HL-60 (cell line): ENCODE measurements at regions not wholly inside any gene's neighbourhood (a gene's known extent, or its start where the extent isn't known, plus 50 kb on each side); places are given as distances from the start of the nearest gene placed in this dataset.

Source experiments
- DNase-seq, 2 experiments: peaks; one replicate each; pipeline ENCODE4 v3.0.0-alpha.2; 2010 to 2020; ENCODE audit warnings: low read depth in 1 of 2, low spot score in 1 of 2
- H3K27ac ChIP-seq: fragments of 250-450 bp; sonication (Bioruptor Pico); replicated peaks from 2 replicates; pipeline ENCODE4 v1.5.1; 2020; ENCODE audit warnings: mild to moderate bottlenecking, moderate library complexity
- H3K27me3 ChIP-seq: fragments of 250-450 bp; sonication (Bioruptor Pico); 2 replicates; pipeline ENCODE4 v1.5.1; 2021; ENCODE audit warnings: mild to moderate bottlenecking, moderate library complexity; ENCODE audit not compliant: insufficient read depth, poor library complexity, severe bottlenecking
- H3K4me3 ChIP-seq: replicated peaks from 2 replicates; pipeline ENCODE4 v1.5.1; 2011; ENCODE audit warnings: mild to moderate bottlenecking, control low read depth, low read length; ENCODE audit not compliant: insufficient read depth
- GABPA ChIP-seq: IDR thresholded peaks from 2 replicates; pipeline ENCODE4 v1.6.1; 2012; ENCODE audit warnings: low read depth
- POLR2AphosphoS5 ChIP-seq: IDR thresholded peaks from 2 replicates; pipeline ENCODE4 v1.6.1; 2012; ENCODE audit warnings: low read depth
- SPI1 ChIP-seq: IDR thresholded peaks from 2 replicates; pipeline ENCODE4 v1.6.1; 2012; ENCODE audit warnings: low read depth, mild to moderate bottlenecking, borderline replicate concordance
- TF ChIP-seq, protein P1 (sequence below): IDR thresholded peaks from 2 replicates; pipeline ENCODE4 v1.6.1; 2012; ENCODE audit warnings: low read depth; ENCODE audit not compliant: insufficient replicate concordance
- TF ChIP-seq, protein P2 (sequence below): IDR thresholded peaks from one replicate; pipeline ENCODE4 v1.5.1; 2011; ENCODE audit warnings: low read length, control low read depth, inconsistent platforms; ENCODE audit not compliant: insufficient read depth

DNA sequence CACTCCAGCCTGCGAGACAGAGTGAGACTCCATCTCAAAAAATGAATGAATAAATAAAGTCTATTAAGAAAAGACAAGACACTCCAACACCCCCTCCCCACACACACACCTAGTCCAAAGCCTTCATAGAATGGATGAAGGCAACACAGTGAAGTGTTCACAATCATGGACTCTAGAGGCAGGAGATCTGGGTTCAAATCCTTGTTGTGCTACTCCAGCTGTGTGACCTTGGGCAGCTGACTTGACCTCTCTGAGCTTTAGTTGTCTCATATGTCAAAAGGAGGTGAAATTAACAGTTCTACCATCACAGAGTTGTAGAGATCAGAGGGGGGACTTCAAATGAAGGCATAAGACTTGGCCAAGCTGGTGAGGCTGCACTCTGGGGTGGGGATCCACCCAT lies 95.8 kb upstream of the MAP1LC3B2 start:
- TF ChIP-seq, protein P1, sequence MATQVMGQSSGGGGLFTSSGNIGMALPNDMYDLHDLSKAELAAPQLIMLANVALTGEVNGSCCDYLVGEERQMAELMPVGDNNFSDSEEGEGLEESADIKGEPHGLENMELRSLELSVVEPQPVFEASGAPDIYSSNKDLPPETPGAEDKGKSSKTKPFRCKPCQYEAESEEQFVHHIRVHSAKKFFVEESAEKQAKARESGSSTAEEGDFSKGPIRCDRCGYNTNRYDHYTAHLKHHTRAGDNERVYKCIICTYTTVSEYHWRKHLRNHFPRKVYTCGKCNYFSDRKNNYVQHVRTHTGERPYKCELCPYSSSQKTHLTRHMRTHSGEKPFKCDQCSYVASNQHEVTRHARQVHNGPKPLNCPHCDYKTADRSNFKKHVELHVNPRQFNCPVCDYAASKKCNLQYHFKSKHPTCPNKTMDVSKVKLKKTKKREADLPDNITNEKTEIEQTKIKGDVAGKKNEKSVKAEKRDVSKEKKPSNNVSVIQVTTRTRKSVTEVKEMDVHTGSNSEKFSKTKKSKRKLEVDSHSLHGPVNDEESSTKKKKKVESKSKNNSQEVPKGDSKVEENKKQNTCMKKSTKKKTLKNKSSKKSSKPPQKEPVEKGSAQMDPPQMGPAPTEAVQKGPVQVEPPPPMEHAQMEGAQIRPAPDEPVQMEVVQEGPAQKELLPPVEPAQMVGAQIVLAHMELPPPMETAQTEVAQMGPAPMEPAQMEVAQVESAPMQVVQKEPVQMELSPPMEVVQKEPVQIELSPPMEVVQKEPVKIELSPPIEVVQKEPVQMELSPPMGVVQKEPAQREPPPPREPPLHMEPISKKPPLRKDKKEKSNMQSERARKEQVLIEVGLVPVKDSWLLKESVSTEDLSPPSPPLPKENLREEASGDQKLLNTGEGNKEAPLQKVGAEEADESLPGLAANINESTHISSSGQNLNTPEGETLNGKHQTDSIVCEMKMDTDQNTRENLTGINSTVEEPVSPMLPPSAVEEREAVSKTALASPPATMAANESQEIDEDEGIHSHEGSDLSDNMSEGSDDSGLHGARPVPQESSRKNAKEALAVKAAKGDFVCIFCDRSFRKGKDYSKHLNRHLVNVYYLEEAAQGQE, result no peak
- TF ChIP-seq, protein P2, sequence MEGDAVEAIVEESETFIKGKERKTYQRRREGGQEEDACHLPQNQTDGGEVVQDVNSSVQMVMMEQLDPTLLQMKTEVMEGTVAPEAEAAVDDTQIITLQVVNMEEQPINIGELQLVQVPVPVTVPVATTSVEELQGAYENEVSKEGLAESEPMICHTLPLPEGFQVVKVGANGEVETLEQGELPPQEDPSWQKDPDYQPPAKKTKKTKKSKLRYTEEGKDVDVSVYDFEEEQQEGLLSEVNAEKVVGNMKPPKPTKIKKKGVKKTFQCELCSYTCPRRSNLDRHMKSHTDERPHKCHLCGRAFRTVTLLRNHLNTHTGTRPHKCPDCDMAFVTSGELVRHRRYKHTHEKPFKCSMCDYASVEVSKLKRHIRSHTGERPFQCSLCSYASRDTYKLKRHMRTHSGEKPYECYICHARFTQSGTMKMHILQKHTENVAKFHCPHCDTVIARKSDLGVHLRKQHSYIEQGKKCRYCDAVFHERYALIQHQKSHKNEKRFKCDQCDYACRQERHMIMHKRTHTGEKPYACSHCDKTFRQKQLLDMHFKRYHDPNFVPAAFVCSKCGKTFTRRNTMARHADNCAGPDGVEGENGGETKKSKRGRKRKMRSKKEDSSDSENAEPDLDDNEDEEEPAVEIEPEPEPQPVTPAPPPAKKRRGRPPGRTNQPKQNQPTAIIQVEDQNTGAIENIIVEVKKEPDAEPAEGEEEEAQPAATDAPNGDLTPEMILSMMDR, result no peak
- TF ChIP-seq POLR2AphosphoS5 (no peak), GABPA (no peak), SPI1 (no peak)
- Histone ChIP-seq H3K27ac (no peak overlapping the region), H3K4me3 (no peak overlapping the region), H3K27me3 (no peaks in the 10 kb centered on the region)
- no peak for DNase-seq

DNA sequence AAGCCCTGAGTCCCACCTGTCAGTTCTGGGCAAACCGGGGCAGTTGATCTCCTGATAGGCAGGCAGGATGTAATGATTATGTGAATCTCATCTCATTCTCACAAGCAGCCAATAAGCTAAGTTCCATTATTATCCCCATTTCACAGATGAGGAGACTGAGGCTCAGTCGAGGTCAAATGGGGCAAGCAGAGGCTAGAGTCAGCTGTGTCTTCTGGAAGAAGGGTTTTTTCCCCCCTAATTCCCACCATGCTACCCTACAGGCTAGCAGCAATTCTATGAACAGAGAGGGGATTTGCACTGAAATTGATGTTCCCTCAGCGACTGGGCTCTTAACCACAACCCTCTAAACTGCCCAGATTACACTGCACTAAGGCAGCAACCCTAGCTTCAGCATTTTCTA lies 93.8 kb upstream of the MAP1LC3B2 start:
- TF ChIP-seq SPI1 (no peak), POLR2AphosphoS5 (no peak), GABPA (no peak)
- TF ChIP-seq, protein P1, result no peak
- TF ChIP-seq, protein P2, result no peak
- no peak overlapping the region for H3K27ac ChIP-seq
- DNase-seq, result no peak
- H3K27me3 ChIP-seq, result no peaks in the 10 kb centered on the region
- H3K4me3 ChIP-seq, result no peak overlapping the region

DNA sequence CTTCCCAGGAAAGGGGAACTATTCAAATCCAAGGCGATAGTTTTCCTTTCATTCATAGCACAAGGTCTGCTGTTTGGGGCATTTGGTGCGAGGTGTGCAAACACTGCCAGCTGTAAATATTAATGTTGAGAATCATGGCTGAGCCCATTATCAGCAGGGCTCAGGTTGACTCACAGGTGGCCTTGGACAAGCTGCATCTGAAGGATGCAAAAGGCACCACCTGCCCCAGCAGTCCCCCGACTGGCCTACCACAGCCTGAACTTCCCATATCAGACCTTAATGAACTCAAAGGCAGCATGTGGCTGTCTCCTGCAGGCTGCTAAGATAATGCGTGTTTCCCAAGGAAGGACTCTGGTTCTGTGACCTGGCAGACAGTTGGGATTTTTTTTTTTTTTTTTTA lies 93.3 kb upstream of the MAP1LC3B2 start:
- Histone ChIP-seq H3K4me3 (no peak overlapping the region), H3K27ac (no peak overlapping the region), H3K27me3 (no peaks in the 10 kb centered on the region)
- no peak for DNase-seq
- no peak for TF ChIP-seq GABPA
- TF ChIP-seq, protein P2, result no peak
- TF ChIP-seq, protein P1, result no peak
- no peak for TF ChIP-seq POLR2AphosphoS5
- no peak for TF ChIP-seq SPI1
